ENCODE measurements at regions not wholly inside any gene's neighbourhood (a gene's known extent, or its start where the extent isn't known, plus 50 kb on each side); places are given as distances from the start of the nearest gene placed in this dataset.
"Not testable (repeated sequence)": the region's sequence is repeated elsewhere in the genome, so short reads cannot be mapped to it uniquely, and the experiment has no call there.

GRCh38 chr12:61232040-61232439 lies 1028.2 kb upstream of the USP15 start:
- ChIA-PET CTCF (no interaction called here), POLR2A (no interaction called here)
- no peak for DNase-seq (ENCODE audit: extremely low spot score)
- TF ChIP-seq TARDBP (IDR thresholded peaks at IDR 0.05) (no peak), ZNF384 (IDR thresholded peaks at IDR 0.05) (no peak), SUZ12 (IDR thresholded peaks at IDR 0.05) (no peak), FOXM1 (IDR thresholded peaks at IDR 0.05; ENCODE audit: borderline replicate concordance) (no peak), ELF4 (IDR thresholded peaks at IDR 0.05) (no peak), PKNOX1 (IDR thresholded peaks at IDR 0.05) (no peak), LEF1 (IDR thresholded peaks at IDR 0.05; ENCODE audit: borderline replicate concordance) (no peak), L3MBTL2 (conservative IDR thresholded peaks at IDR 0.05) (no peak), CTBP1 (IDR thresholded peaks at IDR 0.05; ENCODE audit: borderline replicate concordance) (no peak), SP1 (IDR thresholded peaks at IDR 0.05) (no peak), FOXK2 (IDR thresholded peaks at IDR 0.05) (no peak), NFRKB (IDR thresholded peaks at IDR 0.05) (no peak), HDGF (IDR thresholded peaks at IDR 0.05; ENCODE audit: borderline replicate concordance) (no peak), ARNT (IDR thresholded peaks at IDR 0.05) (no peak)

DNA sequence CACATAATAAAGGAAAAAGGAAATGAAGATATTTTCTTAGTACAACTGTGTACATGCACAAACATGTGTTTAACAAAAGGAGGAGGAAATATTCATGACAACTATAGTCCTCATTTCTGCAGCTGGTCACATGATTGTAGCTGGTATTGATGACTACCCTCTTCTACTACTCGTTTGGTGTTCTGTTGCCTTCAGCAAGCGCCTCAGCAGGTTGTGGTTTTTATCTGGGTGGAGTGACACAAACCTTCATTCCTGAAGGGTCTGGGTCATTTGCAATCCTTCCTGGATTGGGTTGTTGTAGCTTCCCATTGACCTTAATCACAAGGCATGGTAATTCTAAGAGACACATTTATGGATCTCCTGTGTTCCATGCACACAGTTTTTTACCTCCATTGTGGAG lies 1009.9 kb upstream of the USP15 start:
- CTCF ChIA-PET, result no interaction called here
- TF ChIP-seq NFRKB (IDR thresholded peaks at IDR 0.05), result no peak
- TF ChIP-seq CTBP1 (IDR thresholded peaks at IDR 0.05; ENCODE audit: borderline replicate concordance), result no peak
- no peak for TF ChIP-seq ARNT (IDR thresholded peaks at IDR 0.05)
- TF ChIP-seq ELF4 (IDR thresholded peaks at IDR 0.05), result no peak
- no peak for TF ChIP-seq SP1 (IDR thresholded peaks at IDR 0.05)
- no peak for TF ChIP-seq TARDBP (IDR thresholded peaks at IDR 0.05)
- TF ChIP-seq LEF1 (IDR thresholded peaks at IDR 0.05; ENCODE audit: borderline replicate concordance), result no peak
- TF ChIP-seq FOXA1 (IDR thresholded peaks at IDR 0.05), result no peak
- no peak for DNase-seq (ENCODE audit: extremely low spot score)
- POLR2A ChIA-PET, result no interaction called here

DNA sequence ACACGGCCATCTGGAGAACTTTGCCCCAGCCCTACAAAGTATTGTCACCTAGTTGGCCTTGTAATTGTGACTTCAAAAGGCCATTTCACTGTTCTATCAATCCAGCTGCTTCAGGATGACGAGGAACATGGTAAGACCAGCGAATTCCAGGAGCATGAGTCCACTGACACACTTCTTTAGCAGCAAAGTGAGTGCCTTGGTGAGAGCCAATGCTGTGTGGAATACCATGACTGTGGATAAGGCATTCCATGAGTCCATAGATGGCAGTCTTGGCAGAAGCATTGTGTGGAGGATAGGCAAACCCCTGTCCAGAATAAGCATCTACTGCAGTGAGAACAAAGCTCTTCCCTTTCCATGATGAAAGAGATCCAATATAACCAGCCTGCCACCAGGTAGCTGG lies 1009.1 kb upstream of the USP15 start:
- TF ChIP-seq SP1 (IDR thresholded peaks at IDR 0.05) (no peak), ZNF384 (IDR thresholded peaks at IDR 0.05) (no peak), BHLHE40 (IDR thresholded peaks at IDR 0.05; ENCODE audit: borderline replicate concordance) (no peak), FOXM1 (IDR thresholded peaks at IDR 0.05; ENCODE audit: borderline replicate concordance) (no peak)
- CTCF ChIA-PET, result no interaction called here
- POLR2A ChIA-PET, result no interaction called here
- DNase-seq (ENCODE audit: extremely low spot score), result no peak

- ChIA-PET POLR2A (no interaction called here), CTCF (no interaction called here)
- TF ChIP-seq FOXM1 (IDR thresholded peaks at IDR 0.05; ENCODE audit: borderline replicate concordance) (no peak), L3MBTL2 (conservative IDR thresholded peaks at IDR 0.05) (no peak), ELF4 (IDR thresholded peaks at IDR 0.05) (no peak), ZNF384 (IDR thresholded peaks at IDR 0.05) (no peak)
- no peak for DNase-seq (ENCODE audit: extremely low spot score)
These were observed 1006.0 kb upstream of the USP15 start for GRCh38 chr12:61254225-61254624.

- POLR2A ChIA-PET, result not testable (repeated sequence)
These were observed 995.9 kb upstream of the USP15 start for GRCh38 chr12:61264294-61264693.

DNA sequence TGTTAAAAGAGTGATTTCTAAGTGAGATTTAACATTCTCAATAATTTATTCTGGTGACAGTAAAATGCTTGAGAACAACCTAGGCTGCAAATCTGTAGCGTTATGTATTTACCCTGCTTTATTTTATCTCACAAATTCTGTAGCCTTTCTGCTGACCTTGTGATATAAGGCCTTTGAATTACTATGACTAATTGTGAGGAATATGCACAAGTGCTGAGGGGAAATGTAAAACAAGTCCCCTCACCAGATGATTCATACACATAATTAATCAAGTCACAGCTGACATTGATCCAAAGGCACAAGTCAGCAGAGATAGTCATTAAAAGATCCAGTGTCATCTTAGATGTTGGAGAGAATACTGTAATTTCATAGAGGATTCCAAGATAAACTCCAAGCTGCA lies 992.7 kb upstream of the USP15 start:
- DNase-seq (ENCODE audit: extremely low spot score), result no peak
- TF ChIP-seq BHLHE40 (IDR thresholded peaks at IDR 0.05; ENCODE audit: borderline replicate concordance) (no peak), TARDBP (IDR thresholded peaks at IDR 0.05) (no peak), SP1 (IDR thresholded peaks at IDR 0.05) (no peak), FOXK2 (IDR thresholded peaks at IDR 0.05) (no peak), PKNOX1 (IDR thresholded peaks at IDR 0.05) (no peak), FOXM1 (IDR thresholded peaks at IDR 0.05; ENCODE audit: borderline replicate concordance) (no peak), SUZ12 (IDR thresholded peaks at IDR 0.05) (no peak), CTBP1 (IDR thresholded peaks at IDR 0.05; ENCODE audit: borderline replicate concordance) (no peak), L3MBTL2 (conservative IDR thresholded peaks at IDR 0.05) (no peak), ZNF384 (IDR thresholded peaks at IDR 0.05) (no peak), NFRKB (IDR thresholded peaks at IDR 0.05) (no peak), FOXA1 (IDR thresholded peaks at IDR 0.05) (no peak), HDGF (IDR thresholded peaks at IDR 0.05; ENCODE audit: borderline replicate concordance) (no peak), LEF1 (IDR thresholded peaks at IDR 0.05; ENCODE audit: borderline replicate concordance) (no peak), ELF4 (IDR thresholded peaks at IDR 0.05) (no peak)
- CTCF ChIA-PET, result no interaction called here
- POLR2A ChIA-PET, result no interaction called here

More at GRCh38 chr12:61264294-61264693, 995.9 kb upstream of the USP15 start:
- DNase-seq (ENCODE audit: extremely low spot score); CTCF ChIA-PET: not testable (repeated sequence)

DNA sequence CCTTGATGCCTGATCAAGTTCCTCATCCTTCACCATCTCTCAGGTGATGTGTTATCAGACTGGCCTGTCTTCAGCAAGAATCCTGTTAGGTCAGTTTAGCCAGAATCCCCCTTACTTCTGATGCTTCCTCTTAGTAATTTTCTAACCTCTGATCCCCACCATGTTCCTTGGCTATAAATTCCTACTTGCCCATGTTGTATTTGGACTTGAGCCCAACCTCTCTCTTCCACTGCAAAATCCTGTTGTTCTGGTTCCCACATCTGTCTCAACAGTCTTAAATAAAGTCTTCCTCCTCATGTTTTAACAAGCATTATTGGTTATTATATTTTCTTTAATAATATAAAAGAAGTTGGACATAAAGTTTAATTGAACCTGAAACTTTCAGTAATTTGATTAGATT lies 987.8 kb upstream of the USP15 start:
- TF ChIP-seq L3MBTL2 (conservative IDR thresholded peaks at IDR 0.05) (no peak), BHLHE40 (IDR thresholded peaks at IDR 0.05; ENCODE audit: borderline replicate concordance) (no peak), ZNF384 (IDR thresholded peaks at IDR 0.05) (no peak), NFRKB (IDR thresholded peaks at IDR 0.05) (no peak), SUZ12 (IDR thresholded peaks at IDR 0.05) (no peak), ARNT (IDR thresholded peaks at IDR 0.05) (no peak), FOXK2 (IDR thresholded peaks at IDR 0.05) (no peak), SP1 (IDR thresholded peaks at IDR 0.05) (no peak), PKNOX1 (IDR thresholded peaks at IDR 0.05) (no peak), FOXA1 (IDR thresholded peaks at IDR 0.05) (no peak), FOXM1 (IDR thresholded peaks at IDR 0.05; ENCODE audit: borderline replicate concordance) (no peak), TARDBP (IDR thresholded peaks at IDR 0.05) (no peak), CTBP1 (IDR thresholded peaks at IDR 0.05; ENCODE audit: borderline replicate concordance) (no peak), HDGF (IDR thresholded peaks at IDR 0.05; ENCODE audit: borderline replicate concordance) (no peak)
- POLR2A ChIA-PET, result no interaction called here
- CTCF ChIA-PET, result no interaction called here
- no peak for DNase-seq (ENCODE audit: extremely low spot score)

Measured in HEK293T (cell line).